Mucosa of descending colon (tissue), 3 donors: ENCODE measurements at regions not wholly inside any gene's neighbourhood (a gene's known extent, or its start where the extent isn't known, plus 50 kb on each side); places are given as distances from the start of the nearest gene placed in this dataset.

ENCODE experiments used
- ATAC-seq: fragments of 200-7000 bp; cut with Tn5 transposase; one replicate; pipeline ENCODE4 v1.9.1; 2020; ENCODE audit warnings: mild to moderate bottlenecking, moderate library complexity
- DNase-seq, 3 donors: peaks; one replicate each; pipeline ENCODE4 v3.0.0-alpha.2; 2020
- H3K36me3 ChIP-seq: fragments of 200-600 bp; one replicate; pipeline ENCODE4 v1.8.0; 2021; ENCODE audit warnings: low read depth, mild to moderate bottlenecking
- H3K4me1 ChIP-seq: fragments of 200-600 bp; one replicate; pipeline ENCODE4 v1.8.0; 2021; ENCODE audit warnings: low read depth, mild to moderate bottlenecking
- H3K4me3 ChIP-seq: fragments of 200-600 bp; one replicate; pipeline ENCODE4 v1.8.0; 2021; ENCODE audit warnings: mild to moderate bottlenecking
- H3K9me3 ChIP-seq: fragments of 200-600 bp; one replicate; pipeline ENCODE4 v1.8.0; 2021; ENCODE audit warnings: mild to moderate bottlenecking
- intact Hi-C, 2 donors: fragments of 100-400 bp; cut with DNase I in 1 of 2; cut with micrococcal nuclease in 1 of 2; formaldehyde crosslinking; loops; one replicate each; pipeline versions ENCODE4 v1.11.0 to v1.11.1; 2022; cut with DNase I, micrococcal nuclease
- TF ChIP-seq, protein P1 (sequence below): fragments of 200-600 bp; IDR thresholded peaks from one replicate; pipeline ENCODE4 v1.8.0; 2022; ENCODE audit warnings: antibody characterized with exemption, mild to moderate bottlenecking
- donor health status: DM: no; HTN: no; CAD: no; lungs with moderate emphysema.
- donor health status: DM: no; HTN: no; CAD: no.
- donor health status: DM: no; HTN: yes; CAD: no.

DNA sequence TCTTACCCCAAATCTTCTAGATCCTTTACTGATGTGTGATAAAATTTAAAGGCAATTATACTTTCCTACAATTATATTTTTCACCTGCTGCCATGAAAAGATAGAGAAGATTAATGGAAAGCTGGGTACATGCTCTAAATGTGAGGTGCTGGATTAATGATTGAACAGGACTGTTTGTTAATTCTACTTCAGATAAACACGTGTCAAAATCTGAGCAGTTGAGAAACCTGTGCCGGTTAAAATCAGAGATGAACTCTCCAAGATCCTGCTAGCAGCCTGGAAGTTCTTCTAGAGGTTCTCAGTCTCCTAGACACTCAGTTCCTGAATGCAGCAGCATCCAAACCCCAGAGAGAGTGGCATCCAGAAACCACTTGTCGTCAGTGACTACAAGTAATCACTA, 69.2 kb downstream of the INHBA start:
- ATAC-seq (no peak), DNase-seq (no peak)
- no peak overlapping the region for H3K4me3 ChIP-seq
- intact Hi-C loops: no loop called here
- H3K36me3 ChIP-seq: no peaks in the 10 kb centered on the region
- no peaks in the 10 kb centered on the region for H3K4me1 ChIP-seq
- H3K9me3 ChIP-seq: no peaks in the 10 kb centered on the region
- TF ChIP-seq, protein P1, sequence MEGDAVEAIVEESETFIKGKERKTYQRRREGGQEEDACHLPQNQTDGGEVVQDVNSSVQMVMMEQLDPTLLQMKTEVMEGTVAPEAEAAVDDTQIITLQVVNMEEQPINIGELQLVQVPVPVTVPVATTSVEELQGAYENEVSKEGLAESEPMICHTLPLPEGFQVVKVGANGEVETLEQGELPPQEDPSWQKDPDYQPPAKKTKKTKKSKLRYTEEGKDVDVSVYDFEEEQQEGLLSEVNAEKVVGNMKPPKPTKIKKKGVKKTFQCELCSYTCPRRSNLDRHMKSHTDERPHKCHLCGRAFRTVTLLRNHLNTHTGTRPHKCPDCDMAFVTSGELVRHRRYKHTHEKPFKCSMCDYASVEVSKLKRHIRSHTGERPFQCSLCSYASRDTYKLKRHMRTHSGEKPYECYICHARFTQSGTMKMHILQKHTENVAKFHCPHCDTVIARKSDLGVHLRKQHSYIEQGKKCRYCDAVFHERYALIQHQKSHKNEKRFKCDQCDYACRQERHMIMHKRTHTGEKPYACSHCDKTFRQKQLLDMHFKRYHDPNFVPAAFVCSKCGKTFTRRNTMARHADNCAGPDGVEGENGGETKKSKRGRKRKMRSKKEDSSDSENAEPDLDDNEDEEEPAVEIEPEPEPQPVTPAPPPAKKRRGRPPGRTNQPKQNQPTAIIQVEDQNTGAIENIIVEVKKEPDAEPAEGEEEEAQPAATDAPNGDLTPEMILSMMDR: no peak

DNA sequence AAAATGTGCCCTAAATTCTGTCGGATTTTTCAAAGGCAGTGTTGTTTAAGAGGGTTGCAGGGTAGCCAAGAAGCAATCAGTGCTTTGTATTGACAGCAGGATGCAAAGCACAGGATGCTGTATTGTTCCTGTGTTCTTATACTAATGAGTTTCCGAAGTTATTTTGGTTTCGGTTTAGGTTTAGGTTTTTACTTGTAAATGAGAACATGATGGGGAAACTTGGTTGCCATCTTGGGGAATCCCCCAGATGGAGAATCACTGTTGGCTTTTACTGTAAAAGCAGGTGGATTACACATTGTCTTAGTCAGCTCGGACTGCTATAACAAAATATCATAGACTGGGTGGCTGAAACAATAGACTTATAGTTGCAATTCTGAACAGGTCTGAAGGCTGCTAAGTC, 72.1 kb downstream of the INHBA start:
- DNase-seq: no peak
- ATAC-seq: no peak
- no peaks in the 10 kb centered on the region for H3K9me3 ChIP-seq
- no peaks in the 10 kb centered on the region for H3K4me1 ChIP-seq
- intact Hi-C loops: no loop called here
- TF ChIP-seq, protein P1: no peak
- H3K36me3 ChIP-seq: no peaks in the 10 kb centered on the region
- no peak overlapping the region for H3K4me3 ChIP-seq

DNA sequence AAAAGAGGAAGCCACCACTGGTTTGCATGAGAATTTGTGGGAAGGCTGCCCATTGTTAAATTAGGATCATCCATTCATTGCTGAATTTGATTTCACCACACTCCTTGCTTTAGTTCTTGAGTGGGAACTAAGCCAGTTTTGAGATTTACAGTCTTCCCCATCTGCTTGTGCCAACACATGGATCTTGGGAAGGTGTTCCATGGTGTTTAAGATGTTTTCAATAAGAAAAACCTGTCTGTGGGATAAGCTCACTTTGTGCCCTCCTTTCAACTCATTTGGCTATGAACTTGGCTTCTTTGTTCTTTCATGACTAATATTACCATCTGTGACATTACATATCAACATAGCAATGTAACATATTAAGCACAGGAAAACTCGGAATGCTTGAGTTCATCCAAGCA, 73.2 kb downstream of the INHBA start:
- intact Hi-C loops: no loop called here
- DNase-seq: no peak
- Histone ChIP-seq H3K4me1 (no peaks in the 10 kb centered on the region), H3K36me3 (no peaks in the 10 kb centered on the region), H3K4me3 (no peak overlapping the region), H3K9me3 (no peaks in the 10 kb centered on the region)
- ATAC-seq: no peak
- TF ChIP-seq, protein P1: no peak

DNA sequence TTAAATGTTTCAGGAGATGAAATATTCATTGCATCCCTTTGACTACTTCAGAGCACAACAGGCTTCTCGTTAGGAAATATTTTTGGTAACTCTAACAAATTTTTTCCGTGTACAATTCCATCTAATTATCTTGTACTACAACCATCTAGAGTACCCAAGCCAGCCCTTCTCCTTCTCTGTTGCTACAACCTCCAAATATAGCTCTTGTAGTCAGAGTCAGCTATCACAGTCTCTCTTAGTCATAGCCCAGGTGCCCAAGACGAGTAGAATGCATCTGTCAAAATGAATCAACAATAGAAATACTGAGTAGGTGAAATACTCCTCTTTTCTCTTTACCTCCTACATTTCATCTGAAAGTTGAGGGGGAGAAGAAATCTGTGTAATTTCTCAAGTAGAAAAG, 74.0 kb downstream of the INHBA start:
- H3K9me3 ChIP-seq: no peaks in the 10 kb centered on the region
- intact Hi-C loops: no loop called here
- no peak for DNase-seq
- H3K4me1 ChIP-seq: no peaks in the 10 kb centered on the region
- TF ChIP-seq, protein P1: no peak
- H3K36me3 ChIP-seq: no peaks in the 10 kb centered on the region
- ATAC-seq: no peak
- H3K4me3 ChIP-seq: no peak overlapping the region

DNA sequence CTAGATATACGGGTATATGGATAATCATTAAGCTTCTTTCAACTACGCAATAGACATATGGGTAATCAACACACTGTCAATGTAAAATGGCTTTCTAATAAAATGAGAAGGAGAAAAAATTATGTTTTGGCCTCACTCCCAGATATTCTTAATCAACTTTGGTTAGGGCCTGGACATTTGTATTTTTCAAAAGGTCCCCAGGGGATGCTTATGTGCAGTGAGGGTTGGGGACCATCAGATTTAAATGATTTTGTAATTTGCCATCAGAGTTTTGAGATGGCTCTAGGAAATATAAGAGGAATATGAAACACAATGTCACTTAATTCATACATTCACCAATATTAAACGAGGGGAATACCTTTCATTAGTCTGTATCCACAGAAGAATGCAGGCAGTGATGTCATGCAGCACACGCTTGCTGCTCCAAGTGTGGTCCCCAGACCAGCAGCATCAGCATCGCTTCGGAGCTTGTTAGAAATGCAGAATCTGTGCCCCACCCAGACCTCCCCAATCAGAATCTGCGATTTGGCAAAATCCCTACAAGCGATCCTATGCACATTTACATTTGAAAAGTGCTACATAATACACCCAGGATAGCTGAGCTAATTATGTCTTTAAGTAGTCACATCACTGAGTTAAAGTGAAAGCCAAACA, 75.1 kb downstream of the INHBA start:
- DNase-seq (no peak), ATAC-seq (no peak)
- Histone ChIP-seq H3K36me3 (no peaks in the 10 kb centered on the region), H3K4me1 (no peaks in the 10 kb centered on the region), H3K4me3 (no peak overlapping the region), H3K9me3 (no peaks in the 10 kb centered on the region)
- TF ChIP-seq, protein P1: no peak
- intact Hi-C loops: no loop called here

DNA sequence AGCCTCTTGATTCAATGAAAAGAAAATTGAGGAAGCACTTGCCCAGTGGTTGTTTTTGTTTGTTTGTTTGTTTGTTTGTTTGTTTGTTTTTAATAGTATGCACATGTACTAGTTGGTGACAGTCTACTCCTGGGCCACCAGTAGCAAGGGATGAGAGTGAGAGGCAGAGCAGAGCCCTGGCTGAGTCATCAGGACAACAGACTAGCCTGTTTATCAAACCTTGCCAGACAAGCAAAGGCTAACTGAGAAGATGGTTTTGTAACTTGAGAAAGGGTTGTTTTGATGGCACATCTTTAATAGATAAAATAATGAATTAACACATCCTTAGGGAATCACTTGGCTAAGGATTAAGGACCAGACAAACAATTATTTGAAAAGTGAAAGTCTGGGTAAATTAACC, 78.1 kb downstream of the INHBA start:
- Histone ChIP-seq H3K9me3 (no peaks in the 10 kb centered on the region), H3K36me3 (no peaks in the 10 kb centered on the region), H3K4me3 (no peak overlapping the region), H3K4me1 (no peaks in the 10 kb centered on the region)
- ATAC-seq (no peak), DNase-seq (no peak)
- intact Hi-C loops: no loop called here
- TF ChIP-seq, protein P1: no peak
